ENCODE measurements at regions not wholly inside any gene's neighbourhood (a gene's known extent, or its start where the extent isn't known, plus 50 kb on each side); places are given as distances from the start of the nearest gene placed in this dataset.

GRCh38 chr3:161781381-161781780 is 284.8 kb downstream of the OTOL1 start (continued):
- TF ChIP-seq ZNF175 (tag by site-specific recombination; IDR thresholded peaks at IDR 0.05) = no peak
- TF ChIP-seq ZNF514 (tag by site-specific recombination; IDR thresholded peaks at IDR 0.05) = no peak
- no peak for TF ChIP-seq ZSCAN18 (tag by site-specific recombination; IDR thresholded peaks at IDR 0.05)
- TF ChIP-seq ZNF596 (tag by site-specific recombination; IDR thresholded peaks at IDR 0.05) = no peak

GRCh38 chr3:161793194-161793930 is 296.8 kb downstream of the OTOL1 start:
- ChIA-PET POLR2A (no interaction called here), CTCF (no interaction called here)
- Histone ChIP-seq H3K9me3 (ENCODE audit: control insufficient read depth, insufficient read depth, low read depth, low read length) (no peaks in the 10 kb centered on the region), H3K4me1 (ENCODE audit: control insufficient read depth, insufficient read depth, low read length) (no peaks in the 10 kb centered on the region), H3K4me3 (ENCODE audit: low read depth, low read length) (no peak overlapping the region), H3K27ac (ENCODE audit: extremely low read depth, low read depth, low read length) (no peak overlapping the region), H3K36me3 (ENCODE audit: control insufficient read depth in 2 of 2, insufficient read depth in 1 of 2, low read length in 2 of 2) (no peaks in the 10 kb centered on the region)
- TF ChIP-seq ZBTB6 (tag by site-specific recombination; IDR thresholded peaks at IDR 0.05) = no peak
- TF ChIP-seq ZBTB21 (tag by site-specific recombination; IDR thresholded peaks at IDR 0.05) = no peak
- no peak for TF ChIP-seq YY2 (tag by site-specific recombination; IDR thresholded peaks at IDR 0.05)
- TF ChIP-seq ZNF416 (tag by site-specific recombination; IDR thresholded peaks at IDR 0.05) = no peak
- TF ChIP-seq ZNF202 (tag by site-specific recombination; IDR thresholded peaks at IDR 0.05; ENCODE audit: borderline replicate concordance) = no peak
- no peak for TF ChIP-seq ZNF354C (tag by site-specific recombination; IDR thresholded peaks at IDR 0.05; ENCODE audit: borderline replicate concordance, low read depth)
- TF ChIP-seq PBX3 (CRISPR knock-in tag; IDR thresholded peaks at IDR 0.05) = no peak
- no peak for TF ChIP-seq ZNF514 (tag by site-specific recombination; IDR thresholded peaks at IDR 0.05)
- TF ChIP-seq PRDM2 (tag by site-specific recombination; IDR thresholded peaks at IDR 0.05; ENCODE audit: borderline replicate concordance) = no peak
- TF ChIP-seq ZFP69B (tag by site-specific recombination; IDR thresholded peaks at IDR 0.05) = no peak
- no peak for TF ChIP-seq ZBTB11 (tag by site-specific recombination; conservative IDR thresholded peaks at IDR 0.05; ENCODE audit: low read depth)
- no peak for TF ChIP-seq ZNF10 (tag by site-specific recombination; IDR thresholded peaks at IDR 0.05)
